ENCODE measurements at regions not wholly inside any gene's neighbourhood (a gene's known extent, or its start where the extent isn't known, plus 50 kb on each side); places are given as distances from the start of the nearest gene placed in this dataset.
"Not testable (repeated sequence)": the region's sequence is repeated elsewhere in the genome, so short reads cannot be mapped to it uniquely, and the experiment has no call there.

- DNase-seq: no peak
Observed at GRCh38 chr3:140752499-140752898, 74.6 kb downstream of the TRIM42 start.

GRCh38 chr3:140753865-140754754, 76.2 kb downstream of the TRIM42 start:
- DNase-seq: no peak

- DNase-seq: no peak
Observed at GRCh38 chr3:140754936-140755335, 77.1 kb downstream of the TRIM42 start.

GRCh38 chr3:140756240-140757016, 78.6 kb downstream of the TRIM42 start:
- DNase-seq: no peak

GRCh38 chr3:140758791-140759444, 81.1 kb downstream of the TRIM42 start:
- DNase-seq: no peak

GRCh38 chr3:140760324-140761075, 82.6 kb downstream of the TRIM42 start:
- DNase-seq: no peak

GRCh38 chr3:140761076-140761639, 83.3 kb downstream of the TRIM42 start:
- DNase-seq: no peak

GRCh38 chr3:140762746-140763145, 84.9 kb downstream of the TRIM42 start:
- no peak for DNase-seq

GRCh38 chr3:140763532-140763931, 85.7 kb downstream of the TRIM42 start:
- DNase-seq: no peak

GRCh38 chr3:140765246-140765645, 87.4 kb downstream of the TRIM42 start:
- no peak for DNase-seq

- no peak for DNase-seq
Observed at GRCh38 chr3:140766465-140766864, 88.6 kb downstream of the TRIM42 start.

GRCh38 chr3:140767566-140767965, 89.7 kb downstream of the TRIM42 start:
- DNase-seq: no peak

GRCh38 chr3:140768941-140769340, 91.1 kb downstream of the TRIM42 start:
- no peak for DNase-seq

GRCh38 chr3:140769951-140770350, 92.1 kb downstream of the TRIM42 start:
- no peak for DNase-seq

- no peak for DNase-seq
Observed at GRCh38 chr3:140770977-140771667, 93.3 kb downstream of the TRIM42 start.

GRCh38 chr3:140777631-140778233, 99.9 kb downstream of the TRIM42 start:
- DNase-seq: no peak

- DNase-seq: no peak
Observed at GRCh38 chr3:140791368-140791767, 113.5 kb downstream of the TRIM42 start.

GRCh38 chr3:140794507-140794906, 116.6 kb downstream of the TRIM42 start:
- no peak for DNase-seq

- not testable (repeated sequence) for DNase-seq
Observed at GRCh38 chr3:140802898-140803297, 125.0 kb downstream of the TRIM42 start.

- DNase-seq: no peak
Observed at GRCh38 chr3:140809316-140809715, 131.5 kb downstream of the TRIM42 start.
